ENCODE measurements at regions not wholly inside any gene's neighbourhood (a gene's known extent, or its start where the extent isn't known, plus 50 kb on each side); places are given as distances from the start of the nearest gene placed in this dataset.
"Not testable (repeated sequence)": the region's sequence is repeated elsewhere in the genome, so short reads cannot be mapped to it uniquely, and the experiment has no call there.

GRCh38 chr10:63783882-63784281 lies 262.7 kb downstream of the REEP3 start:
- DNase-seq (ENCODE audit: low read depth in 2 of 2): no peak

- DNase-seq (ENCODE audit: low read depth in 2 of 2): no peak
Observed at GRCh38 chr10:63788152-63788821, 267.1 kb downstream of the REEP3 start.

- DNase-seq (ENCODE audit: low read depth in 2 of 2): no peak
Observed at GRCh38 chr10:63795094-63795860, 274.1 kb downstream of the REEP3 start.

GRCh38 chr10:63798599-63799498 lies 277.6 kb downstream of the REEP3 start:
- no peak for DNase-seq (ENCODE audit: low read depth in 2 of 2)

DNA sequence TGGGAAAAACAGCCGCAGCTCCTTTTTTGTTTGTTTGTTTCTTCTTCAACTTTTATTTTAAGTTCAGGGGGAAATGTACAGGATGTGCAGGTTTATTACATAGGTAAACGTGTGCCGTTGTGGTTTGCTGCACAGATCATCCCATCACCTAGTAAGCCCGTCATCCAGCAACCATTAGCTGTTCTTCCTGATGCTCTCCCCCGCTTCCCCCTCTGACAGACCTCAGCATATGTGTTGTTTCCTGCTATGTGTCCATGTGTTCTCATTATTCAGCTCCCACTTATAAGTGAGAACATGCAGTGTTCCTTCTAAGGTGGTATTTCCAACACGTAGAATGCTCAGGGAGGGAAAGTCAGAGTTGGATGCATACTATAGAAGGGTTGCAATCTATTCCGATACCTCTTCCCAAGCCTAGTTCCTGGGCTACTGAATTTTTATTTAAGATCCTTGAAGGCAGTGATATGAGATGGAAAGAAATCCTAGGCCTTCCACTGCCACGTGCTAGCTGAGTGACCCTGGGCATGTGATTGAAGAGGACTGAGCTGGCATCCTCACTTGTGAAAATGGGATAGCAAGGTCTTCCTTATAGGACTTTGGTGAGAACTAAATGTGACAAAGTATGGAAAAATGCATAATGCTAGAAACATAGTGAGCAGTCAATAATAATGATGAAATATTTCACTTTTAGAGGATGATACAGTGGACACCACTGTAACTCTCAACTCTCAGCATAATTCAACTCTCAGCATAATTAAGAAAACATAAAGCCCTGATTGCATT lies 278.5 kb downstream of the REEP3 start:
- no peak for DNase-seq (ENCODE audit: low read depth in 2 of 2)

- DNase-seq (ENCODE audit: low read depth in 2 of 2): no peak
Observed at GRCh38 chr10:63801166-63801565, 280.0 kb downstream of the REEP3 start.

DNA sequence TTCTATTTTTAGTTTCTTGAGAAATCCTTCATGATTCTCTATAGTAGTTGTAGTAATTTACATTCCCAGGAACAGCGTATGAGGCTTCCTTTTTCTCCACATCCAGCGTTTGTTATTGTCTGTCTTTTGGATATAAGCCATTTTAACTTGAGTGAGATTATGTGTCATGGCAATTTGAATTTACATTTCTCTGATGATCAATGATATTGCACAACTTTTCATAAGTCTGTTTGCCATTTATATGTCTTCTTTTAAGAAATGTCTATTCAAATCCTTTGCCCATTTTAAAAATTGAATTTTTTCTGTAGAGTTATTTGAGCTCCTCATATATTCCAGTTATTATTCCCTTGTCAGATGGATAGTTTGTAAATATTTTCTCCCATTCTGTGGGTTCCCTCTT lies 285.1 kb downstream of the REEP3 start:
- no peak for DNase-seq (ENCODE audit: low read depth in 2 of 2)

- no peak for DNase-seq (ENCODE audit: low read depth in 2 of 2)
Observed at GRCh38 chr10:63812501-63812900, 291.3 kb downstream of the REEP3 start.

- no peak for DNase-seq (ENCODE audit: low read depth in 2 of 2)
Observed at GRCh38 chr10:63819753-63820329, 298.6 kb downstream of the REEP3 start.

DNA sequence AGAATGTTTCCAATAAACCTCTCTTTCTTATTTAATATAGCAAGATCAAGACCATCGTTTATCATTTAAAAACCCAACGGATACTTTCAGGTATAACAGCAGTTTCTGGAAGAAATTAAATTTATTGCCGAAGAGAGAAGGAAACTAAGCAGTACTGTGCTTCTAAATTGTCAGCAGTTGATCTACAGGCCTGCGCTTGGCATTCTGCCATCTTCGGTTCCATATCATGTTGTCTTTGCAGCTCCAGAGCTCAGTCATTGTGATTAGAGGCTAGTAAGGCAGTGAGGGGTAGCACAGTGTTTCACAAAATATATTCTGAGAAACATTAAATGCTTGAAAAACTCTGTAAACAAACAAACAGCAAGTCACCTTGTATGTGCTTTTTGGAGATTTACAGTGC lies 301.3 kb downstream of the REEP3 start:
- no peak for DNase-seq (ENCODE audit: low read depth in 2 of 2)

DNA sequence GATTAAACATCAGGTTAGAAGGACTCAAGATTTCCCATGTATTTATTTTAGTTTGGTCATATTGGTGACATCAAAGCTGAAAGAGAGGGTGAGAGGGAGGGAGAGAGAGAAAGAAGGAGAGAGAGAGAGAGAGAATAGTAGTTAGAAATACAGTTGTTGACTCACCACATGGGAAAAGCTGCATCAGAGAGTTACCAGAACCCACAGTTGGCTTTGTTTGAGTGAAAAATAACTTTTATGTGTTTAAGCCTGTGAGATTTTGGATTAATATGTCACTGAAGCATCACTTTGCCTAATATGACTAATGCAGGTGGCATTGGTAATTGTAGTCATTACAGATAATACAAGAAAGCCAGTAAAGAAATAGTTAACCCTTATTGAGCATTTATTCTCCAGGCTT lies 303.9 kb downstream of the REEP3 start:
- no peak for DNase-seq (ENCODE audit: low read depth in 2 of 2)

DNA sequence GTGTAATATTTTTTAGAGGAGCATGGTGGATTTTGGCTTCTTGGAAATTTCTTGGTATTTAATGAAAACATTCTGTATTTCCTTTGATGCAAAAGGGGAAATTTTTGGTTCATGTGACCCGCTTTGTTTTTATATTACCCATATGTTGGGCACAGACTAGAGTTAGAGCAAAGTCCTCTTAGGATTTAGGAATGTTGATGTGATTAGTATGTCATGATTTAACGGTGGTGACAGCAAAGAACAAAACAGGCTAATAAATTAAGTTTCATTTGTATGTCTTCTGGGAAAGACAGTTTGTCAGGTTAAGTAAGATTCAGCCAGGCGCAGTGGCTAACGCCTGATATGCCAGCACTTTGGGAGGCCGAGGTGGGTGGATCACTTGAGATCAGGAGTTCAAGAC lies 304.6 kb downstream of the REEP3 start:
- no peak for DNase-seq (ENCODE audit: low read depth in 2 of 2)

- not testable (repeated sequence) for DNase-seq (ENCODE audit: low read depth in 2 of 2)
Observed at GRCh38 chr10:63827018-63827417, 305.8 kb downstream of the REEP3 start.

DNA sequence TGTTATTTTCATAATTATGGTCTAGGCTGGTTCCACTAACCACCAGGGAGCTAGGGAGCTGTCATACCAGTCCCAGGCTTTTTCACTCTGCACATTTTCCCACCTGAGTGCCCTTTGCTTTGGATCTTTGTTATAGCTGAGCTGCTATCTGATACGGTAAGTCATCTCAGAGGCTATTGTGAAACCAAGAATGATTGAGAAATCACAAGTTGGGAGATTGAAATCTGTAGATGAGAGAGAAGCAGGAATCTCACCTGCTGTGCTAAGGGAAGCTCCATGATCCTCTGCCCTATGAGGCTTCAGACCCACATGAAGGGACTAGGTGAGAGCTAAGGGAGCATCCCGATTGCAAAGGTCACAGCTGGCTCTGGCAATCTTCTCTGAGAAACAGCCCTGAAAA lies 307.8 kb downstream of the REEP3 start:
- no peak for DNase-seq (ENCODE audit: low read depth in 2 of 2)

GRCh38 chr10:63829573-63830149 lies 308.5 kb downstream of the REEP3 start:
- no peak for DNase-seq (ENCODE audit: low read depth in 2 of 2)

GRCh38 chr10:63832686-63833085 lies 311.5 kb downstream of the REEP3 start:
- DNase-seq (ENCODE audit: low read depth in 2 of 2): no peak

- DNase-seq (ENCODE audit: low read depth in 2 of 2): no peak
Observed at GRCh38 chr10:63833411-63834060, 312.3 kb downstream of the REEP3 start.

DNA sequence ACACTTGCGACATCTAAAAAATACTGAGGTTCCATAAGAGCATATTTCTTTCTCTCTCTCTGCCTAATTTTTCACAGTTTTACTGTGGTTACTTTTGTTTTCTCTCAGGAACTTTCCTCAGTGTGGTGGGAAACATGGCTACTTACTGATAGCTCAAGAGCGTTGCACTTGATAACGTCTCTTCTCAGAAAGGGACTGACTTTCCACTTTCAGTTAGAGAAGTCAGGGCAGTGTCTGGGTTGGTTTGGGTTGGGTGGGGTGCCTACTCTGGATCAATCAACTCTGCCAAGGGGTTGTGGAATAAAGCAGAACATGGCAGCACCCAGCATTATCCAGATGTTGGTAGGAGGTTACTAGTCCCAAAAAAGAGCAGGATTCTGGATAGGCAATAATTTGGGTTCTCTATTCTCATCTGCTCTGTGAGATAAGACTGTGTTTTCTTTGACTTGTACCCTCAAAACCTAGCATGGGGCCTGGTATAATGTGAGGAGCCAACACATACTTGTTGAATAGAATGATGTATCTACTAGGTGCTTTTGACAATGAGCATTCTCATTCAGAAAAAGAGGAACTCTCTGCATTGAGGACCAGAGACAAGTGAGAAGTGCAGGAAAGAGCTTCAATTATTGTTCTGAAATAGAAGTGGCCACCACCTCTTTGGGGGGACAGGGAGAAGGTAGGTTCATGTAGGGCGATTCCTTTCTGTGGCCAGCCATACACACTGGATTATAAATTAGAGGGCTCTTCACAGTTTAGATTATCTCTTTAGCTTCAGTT lies 315.7 kb downstream of the REEP3 start:
- no peak for DNase-seq (ENCODE audit: low read depth in 2 of 2)

- no peak for DNase-seq (ENCODE audit: low read depth in 2 of 2)
Observed at GRCh38 chr10:63841761-63842160, 320.6 kb downstream of the REEP3 start.

GRCh38 chr10:63843107-63843506 lies 321.9 kb downstream of the REEP3 start:
- no peak for DNase-seq (ENCODE audit: low read depth in 2 of 2)

Measured in stimulated activated CD8-positive, alpha-beta memory T cell treated with anti-CD3 and anti-CD28 coated beads, Interleukin-7, amount 100 ng/mL, for 1 hour (primary cell).